22Rv1 (cell line): ENCODE measurements at regions not wholly inside any gene's neighbourhood (a gene's known extent, or its start where the extent isn't known, plus 50 kb on each side); places are given as distances from the start of the nearest gene placed in this dataset.
"Not testable (repeated sequence)": the region's sequence is repeated elsewhere in the genome, so short reads cannot be mapped to it uniquely, and the experiment has no call there.

ENCODE experiments used
- H3K27ac ChIP-seq: fragments of 450-650 bp; 2 replicates; pipeline ENCODE4 v1.5.1; 2017
- CTCF ChIP-seq: fragments of 450-650 bp; IDR thresholded peaks from 2 replicates; pipeline ENCODE4 v1.5.1; 2017; ENCODE audit warnings: mild to moderate bottlenecking
- ZFX ChIP-seq: fragments of 450-650 bp; IDR thresholded peaks from 2 replicates; pipeline ENCODE4 v1.6.1; 2017; ENCODE audit warnings: antibody characterized with exemption, borderline replicate concordance

- no peak overlapping the region for H3K27ac ChIP-seq
- TF ChIP-seq ZFX (no peak), CTCF (no peak)
Observed at GRCh38 chr11:87719326-87720073, 455.7 kb downstream of the RAB38 start.

GRCh38 chr11:87712802-87713202 is 462.4 kb downstream of the RAB38 start:
- no peak for TF ChIP-seq ZFX
- TF ChIP-seq CTCF, result no peak
- H3K27ac ChIP-seq, result no peak overlapping the region

- TF ChIP-seq ZFX (no peak), CTCF (no peak)
- no peak overlapping the region for H3K27ac ChIP-seq
Observed at GRCh38 chr11:87712391-87712790, 462.9 kb downstream of the RAB38 start.

- not testable (repeated sequence) for H3K27ac ChIP-seq
Observed at GRCh38 chr11:87703589-87703988, 471.7 kb downstream of the RAB38 start.

- TF ChIP-seq CTCF (no peak), ZFX (no peak)
- no peak overlapping the region for H3K27ac ChIP-seq
Observed at GRCh38 chr11:87675993-87676392, 499.2 kb downstream of the RAB38 start.

GRCh38 chr11:87666730-87667129 is 508.5 kb downstream of the RAB38 start:
- no peak overlapping the region for H3K27ac ChIP-seq
- no peak for TF ChIP-seq ZFX
- TF ChIP-seq CTCF, result no peak

GRCh38 chr11:87662287-87662686 is 513.0 kb downstream of the RAB38 start:
- no peak overlapping the region for H3K27ac ChIP-seq
- no peak for TF ChIP-seq CTCF

GRCh38 chr11:87660926-87661660 is 514.1 kb downstream of the RAB38 start:
- TF ChIP-seq ZFX (no peak), CTCF (no peak)
- no peak overlapping the region for H3K27ac ChIP-seq
